Heart right ventricle (tissue), 16 donors: ENCODE measurements at regions not wholly inside any gene's neighbourhood (a gene's known extent, or its start where the extent isn't known, plus 50 kb on each side); places are given as distances from the start of the nearest gene placed in this dataset.

ENCODE experiments used
- ATAC-seq, 8 donors: fragments of 200-7000 bp; cut with Tn5 transposase; one replicate each; pipeline ENCODE4 v1.9.1; 2020; ENCODE audit warnings: mild to moderate bottlenecking in 8 of 8, moderate library complexity in 8 of 8, moderate number of reproducible peaks in 1 of 8
- DNase-seq, 2 donors: peaks; one replicate each; pipeline ENCODE4 v3.0.0-alpha.2; 2020
- H3K27ac ChIP-seq, 10 donors: fragments of 200-600 bp; sonication (generic) in 2 of 10; one replicate each; pipeline versions ENCODE4 v1.5.0 to v1.8.0; 2020 to 2022; ENCODE audit warnings: mild to moderate bottlenecking in 3 of 10
- H3K27me3 ChIP-seq, 7 donors: fragments of 200-600 bp; one replicate each; pipeline ENCODE4 v1.8.0; 2021 to 2022; ENCODE audit warnings: mild to moderate bottlenecking in 2 of 7
- H3K36me3 ChIP-seq, 9 donors: fragments of 200-600 bp; sonication (generic) in 1 of 9; one replicate each; pipeline versions ENCODE4 v1.5.0 to v1.8.0; 2020 to 2022; ENCODE audit warnings: mild to moderate bottlenecking in 2 of 9
- H3K4me1 ChIP-seq, 9 donors: fragments of 200-600 bp; sonication (generic) in 1 of 9; one replicate each; pipeline versions ENCODE4 v1.5.0 to v1.8.0; 2020 to 2022; ENCODE audit warnings: mild to moderate bottlenecking in 4 of 9
- H3K4me3 ChIP-seq, 10 donors: fragments of 200-600 bp; sonication (generic) in 2 of 10; one replicate each; pipeline versions ENCODE4 v1.5.0 to v1.8.0; 2020 to 2022; ENCODE audit warnings: mild to moderate bottlenecking in 7 of 10, moderate library complexity in 2 of 10
- H3K9me3 ChIP-seq, 11 donors: fragments of 200-600 bp in 10 of 11; sonication (generic) in 2 of 11; one replicate each; pipeline versions ENCODE4 v1.5.0 to v1.8.0; 2013 to 2022; ENCODE audit warnings: mild to moderate bottlenecking in 2 of 11, control low read depth in 1 of 11, moderate library complexity in 1 of 11
- CTCF ChIP-seq, 9 donors: fragments of 200-600 bp; sonication (generic) in 2 of 9; IDR thresholded peaks; one replicate each; pipeline versions ENCODE4 v1.5.0 to v1.8.0; 2021 to 2022; ENCODE audit warnings: antibody characterized with exemption in 9 of 9, mild to moderate bottlenecking in 5 of 9, moderate library complexity in 1 of 9
- WGBS, 2 donors: extraction: QIAGEN DNeasy Blood & Tissue Kit; methylation state at CpG; one replicate each; pipeline ENCODE4 v1.1.7; 2013; ENCODE audit warnings: inconsistent platforms in 1 of 2; 5-methylcytosine and 5-hydroxymethylcytosine counted together
- intact Hi-C, 10 donors: fragments of 100-400 bp; cut with DNase I; formaldehyde crosslinking; loops; one replicate each; pipeline versions ENCODE4 v1.11.1 to v1.14.2; 2022
- donor health status: Arrhythmogenic right ventricular cardiomyopathy.
- donor health status: ischemic (EF 13 %, LVEDD 7.1; RV severe dilation, severe dysfunction).
- donor health status: healthy with polysubstance abuse.
- donor health status: DM: no; HTN: yes; CAD: no.
- donor health status: DM: no; HTN: no; CAD: no.
- donor health status: ischemic (EF 25% LVEDD 6.9; RV normal size, moderate dysfunction).
- donor health status: ischemic (EF 25% LVEDD 5.7; RV mildly dilated, moderate dysfunction).
- donor health status: healthy.
- donor health status: DM: yes; HTN: yes; CAD: no.
- donor health status: Ischemic cardiomyopathy.
- donor health status: ischemic (EF 35%, LVEDD 5.7; RV mildly dilated, moderate dysfunction).
- donor health status: nonischemic (EF 11% LVEDD 7.7; RV severe dilation, severe dysfunction).
- donor health status: DM: yes; HTN: yes; CAD: no.
- donor health status: PGD.
- donor health status: ischemic (EF 29% LVEDD 5.4; RV normal size, mild dysfunction).
- donor health status: nonischemic (EF 23%, LVEDD 6.1; RV moderate dilation, normal function).

GRCh38 chr18:38369772-38370690 lies 804.4 kb upstream of the CELF4 start:
- Histone ChIP-seq H3K36me3 (no peaks in the 10 kb centered on the region), H3K4me3 (no peak overlapping the region), H3K9me3 (no peaks in the 10 kb centered on the region), H3K27ac (no peak overlapping the region), H3K4me1 (no peaks in the 10 kb centered on the region), H3K27me3 (peaks cover 0 to 3% (median 0%) of the 10 kb centered on the region in 7 donors)
- TF ChIP-seq CTCF (IDR thresholded peaks at IDR 0.05): no peak
- WGBS, 2 donors: 52 to 64% methylated on average over 4 of the region's 4 CpGs
- DNase-seq (no peak), ATAC-seq (no peak)
- intact Hi-C loops: loop anchor here in 1 of 10 donors (10.0 kb wide), 1 partner anchor 55 kb away; no protein-coding TSS in a partner anchor

DNA sequence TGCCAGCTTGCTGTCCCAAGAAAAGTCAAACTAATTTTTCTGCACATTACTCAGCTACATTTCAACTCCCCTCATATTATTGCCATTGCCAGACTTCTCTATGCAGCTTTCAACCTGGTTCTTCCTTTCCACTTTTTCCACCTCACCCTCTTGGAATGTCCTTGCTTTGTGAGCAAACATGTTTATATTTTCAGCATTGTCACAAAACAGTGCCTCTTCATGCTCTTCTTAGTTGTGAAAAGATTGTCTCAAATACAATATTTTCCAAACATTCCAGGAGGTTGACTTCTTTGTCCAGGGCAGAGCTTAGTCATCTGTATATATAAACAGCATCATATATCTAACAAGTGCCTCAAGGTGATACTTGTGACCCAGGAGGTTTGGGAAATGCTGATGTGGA lies 803.3 kb upstream of the CELF4 start:
- H3K27me3 ChIP-seq: peaks cover 0 to 3% (median 0%) of the 10 kb centered on the region in 7 donors
- no peaks in the 10 kb centered on the region for H3K4me1 ChIP-seq
- H3K36me3 ChIP-seq: no peaks in the 10 kb centered on the region
- no peak for ATAC-seq
- H3K4me3 ChIP-seq: no peak overlapping the region
- no peaks in the 10 kb centered on the region for H3K9me3 ChIP-seq
- H3K27ac ChIP-seq: no peak overlapping the region
- no peak for DNase-seq
- no peak for TF ChIP-seq CTCF (IDR thresholded peaks at IDR 0.05)
- intact Hi-C loops: loop anchor here in 1 of 10 donors (10.0 kb wide), 1 partner anchor 56 kb away; no protein-coding TSS in a partner anchor

DNA sequence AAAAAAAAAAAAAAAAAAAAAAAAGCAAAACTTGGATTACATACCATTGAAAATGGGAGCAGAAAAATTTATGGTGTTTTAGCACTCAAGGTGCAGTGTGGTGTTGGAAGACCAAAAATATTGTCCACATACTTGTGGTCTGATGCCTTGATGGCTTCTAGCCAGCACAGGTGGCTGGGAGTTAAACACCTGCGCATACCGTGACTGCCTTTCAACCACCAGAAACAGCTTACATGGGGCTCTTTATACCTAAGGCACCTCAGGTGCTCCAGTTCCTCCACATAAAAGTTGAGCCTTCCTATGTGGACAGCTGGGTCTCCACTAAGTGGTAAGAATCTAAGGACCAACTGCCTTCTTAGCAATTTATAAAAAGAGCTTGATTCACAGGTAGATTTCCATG lies 802.6 kb upstream of the CELF4 start:
- intact Hi-C loops: loop anchor here in 1 of 10 donors (10.0 kb wide), 1 partner anchor 57 kb away; no protein-coding TSS in a partner anchor
- DNase-seq (no peak), ATAC-seq (no peak)
- H3K4me1 ChIP-seq: no peaks in the 10 kb centered on the region
- no peaks in the 10 kb centered on the region for H3K36me3 ChIP-seq
- H3K27me3 ChIP-seq: peaks cover 0 to 3% (median 0%) of the 10 kb centered on the region in 7 donors
- no peak overlapping the region for H3K27ac ChIP-seq
- no peak for TF ChIP-seq CTCF (IDR thresholded peaks at IDR 0.05)
- no peaks in the 10 kb centered on the region for H3K9me3 ChIP-seq
- no peak overlapping the region for H3K4me3 ChIP-seq
- whole genome bisulfite sequencing, 2 donors: 95 to 96% methylated on average over 2 of the region's 2 CpGs

DNA sequence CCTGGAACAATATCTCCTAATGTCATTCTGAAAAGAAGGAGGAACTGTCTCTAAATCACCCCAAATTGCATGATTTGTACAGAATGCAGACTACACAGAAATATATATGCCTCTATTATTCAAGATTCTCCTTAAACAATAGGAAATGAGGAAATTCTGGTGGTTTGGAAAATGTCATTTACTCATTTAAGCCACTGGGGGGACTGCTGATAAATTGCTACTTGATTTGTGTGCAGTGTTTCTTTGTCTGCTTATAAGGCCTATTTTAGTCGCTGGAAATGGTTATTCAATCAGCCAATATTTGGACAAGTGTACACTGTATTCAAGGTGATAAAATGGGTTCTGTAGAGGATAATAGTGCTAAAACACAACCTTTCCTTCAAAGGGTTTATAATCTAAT lies 801.9 kb upstream of the CELF4 start:
- 78 to 88% methylated on average over 1 of the region's 1 CpG for WGBS, 2 donors
- no peak for ATAC-seq
- no peaks in the 10 kb centered on the region for H3K36me3 ChIP-seq
- H3K4me3 ChIP-seq: no peak overlapping the region
- TF ChIP-seq CTCF (IDR thresholded peaks at IDR 0.05): peak in 1 of 9 donors; percentile 11
- H3K4me1 ChIP-seq: no peaks in the 10 kb centered on the region
- intact Hi-C loops: loop anchor here in 1 of 10 donors (10.0 kb wide), 1 partner anchor 57 kb away; no protein-coding TSS in a partner anchor
- H3K27me3 ChIP-seq: peaks cover 0 to 3% (median 0%) of the 10 kb centered on the region in 7 donors
- no peaks in the 10 kb centered on the region for H3K9me3 ChIP-seq
- DNase-seq: no peak
- H3K27ac ChIP-seq: no peak overlapping the region
